GM13976 (cell line): ENCODE measurements at regions not wholly inside any gene's neighbourhood (a gene's known extent, or its start where the extent isn't known, plus 50 kb on each side); places are given as distances from the start of the nearest gene placed in this dataset.

Experiments used
- DNase-seq: peaks from one replicate; pipeline ENCODE4 v3.0.0; 2012; ENCODE audit warnings: low spot score
- CTCF ChIP-seq: IDR thresholded peaks from 2 replicates; pipeline ENCODE4 v1.5.1; 2012; ENCODE audit warnings: borderline replicate concordance, mild to moderate bottlenecking; ENCODE audit not compliant: insufficient read depth; ENCODE audit errors: extremely low read depth, missing control alignments, control extremely low read depth
- in situ Hi-C: fragments of 300-500 bp; cut with MboI; formaldehyde crosslinking; loops from one replicate; pipeline ENCODE4 v1.12.0; 2022; ENCODE audit warnings: low sequenced_read_pairs, mixed read lengths, inconsistent platforms; ENCODE audit not compliant: unreplicated experiment

DNA sequence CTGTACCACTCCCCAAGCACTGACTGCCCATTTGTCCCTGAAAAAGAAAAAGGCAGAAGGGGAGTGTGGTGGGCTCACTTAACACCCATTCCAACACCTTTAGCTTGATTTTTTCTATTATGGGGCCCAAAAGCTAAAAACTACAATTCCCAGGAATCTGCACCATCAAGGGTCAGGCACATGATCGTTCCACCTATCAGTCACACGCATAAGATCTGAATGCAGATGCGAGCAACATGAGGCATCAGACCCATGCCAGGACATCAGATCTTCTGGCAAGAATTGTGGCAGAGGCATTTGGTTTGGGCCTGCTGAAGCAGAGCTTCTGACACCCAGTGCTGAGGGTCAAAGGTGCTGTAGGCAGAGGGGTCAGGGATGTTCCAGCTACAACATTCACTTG, 595.9 kb downstream of the BCOR start:
- no peak for TF ChIP-seq CTCF
- in situ Hi-C loops: no loop called here

GRCh38 chrX:39502486-39502885, 595.3 kb downstream of the BCOR start:
- TF ChIP-seq CTCF: no peak
- DNase-seq: no peak
- in situ Hi-C loops: no loop called here

More for the DNA sequence above, 595.9 kb downstream of the BCOR start:
- no peak for DNase-seq

DNA sequence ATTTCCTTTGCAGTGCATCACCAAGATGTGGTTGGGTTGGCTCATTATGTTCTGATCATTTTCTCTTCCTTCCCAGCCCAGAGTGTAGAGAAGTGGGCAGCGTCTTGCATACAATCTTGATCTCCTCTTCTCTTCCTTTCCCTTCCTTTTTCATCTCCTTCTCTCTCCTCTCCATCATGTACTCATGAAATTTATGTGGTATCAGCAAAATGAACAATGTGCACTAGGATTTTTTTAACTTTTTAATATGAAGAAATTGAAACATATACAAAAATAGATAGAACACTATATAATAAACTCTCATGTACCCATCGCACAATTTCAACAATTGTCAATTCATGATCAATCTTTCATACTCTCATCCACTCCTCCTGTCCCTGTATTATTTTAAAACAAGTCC, 593.5 kb downstream of the BCOR start:
- DNase-seq: no peak
- no peak for TF ChIP-seq CTCF
- in situ Hi-C loops: no loop called here

DNA sequence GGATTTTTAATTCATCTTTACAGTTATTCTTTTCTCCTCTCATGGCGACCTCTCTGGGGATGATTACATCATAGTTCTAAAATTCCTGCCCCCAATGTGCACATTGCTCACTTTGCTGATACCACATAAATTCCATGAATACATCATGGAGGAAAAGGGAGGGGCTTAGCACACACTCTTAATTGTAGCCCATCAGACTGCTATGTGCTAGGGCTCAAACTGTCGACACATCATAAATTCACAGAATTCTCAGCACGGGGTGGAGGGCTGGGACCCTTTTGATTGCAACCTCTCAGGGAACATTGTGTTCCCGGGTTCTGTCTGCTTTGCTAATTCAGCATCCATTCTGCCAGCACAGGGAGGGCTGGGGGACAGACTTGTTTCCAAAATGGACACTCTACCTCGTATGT, 592.9 kb downstream of the BCOR start:
- no peak for DNase-seq
- TF ChIP-seq CTCF: no peak
- in situ Hi-C loops: no loop called here

- TF ChIP-seq CTCF: no peak
- in situ Hi-C loops: no loop called here
- no peak for DNase-seq
Observed at GRCh38 chrX:39506131-39506530, 591.6 kb downstream of the BCOR start.

GRCh38 chrX:39507034-39507433, 590.7 kb downstream of the BCOR start:
- DNase-seq: no peak
- no peak for TF ChIP-seq CTCF
- in situ Hi-C loops: no loop called here
